Smooth muscle cell (in vitro differentiated cells): ENCODE measurements at regions not wholly inside any gene's neighbourhood (a gene's known extent, or its start where the extent isn't known, plus 50 kb on each side); places are given as distances from the start of the nearest gene placed in this dataset. TPM values are rescaled to one million over a fixed set of nuclear protein-coding genes. Genes with fewer than 3 reads are reported as not detected.

Source experiments
- DNase-seq: peaks from one replicate; lab custom pipeline; 2025; ENCODE audit not compliant: unreplicated experiment; lab: John Stamatoyannopoulos, UW
- H2AFZ ChIP-seq: fragments of 200-600 bp; sonication (generic); 2 replicates; pipeline ENCODE4 v1.6.0; 2016; ENCODE audit warnings: antibody characterized with exemption, low read depth, mild to moderate bottlenecking
- H3F3A ChIP-seq: fragments of 200-600 bp; sonication (generic); 2 replicates; pipeline ENCODE4 v1.6.0; 2017; ENCODE audit warnings: antibody characterized with exemption, low read depth
- H3K27ac ChIP-seq: fragments of 200-600 bp; sonication (generic); 2 replicates; pipeline ENCODE4 v1.5.1; 2016; ENCODE audit warnings: low read depth, mild to moderate bottlenecking
- H3K27me3 ChIP-seq: fragments of 200-600 bp; sonication (generic); 2 replicates; pipeline ENCODE4 v1.6.1; 2016; ENCODE audit warnings: low read depth, mild to moderate bottlenecking
- H3K36me3 ChIP-seq: fragments of 200-600 bp; sonication (generic); 2 replicates; pipeline ENCODE4 v1.5.1; 2016; ENCODE audit warnings: low read depth
- H3K4me1 ChIP-seq: fragments of 200-600 bp; sonication (generic); 2 replicates; pipeline ENCODE4 v1.5.1; 2016; ENCODE audit warnings: low read depth
- H3K4me2 ChIP-seq: fragments of 200-600 bp; sonication (generic); 2 replicates; pipeline ENCODE4 v1.6.0; 2016; ENCODE audit warnings: mild to moderate bottlenecking
- H3K4me3 ChIP-seq: fragments of 200-600 bp; sonication (generic); 2 replicates; pipeline ENCODE4 v1.5.1; 2016; ENCODE audit warnings: mild to moderate bottlenecking
- H3K79me2 ChIP-seq: fragments of 200-600 bp; sonication (generic); 2 replicates; pipeline ENCODE4 v1.6.0; 2016; ENCODE audit warnings: low read depth, mild to moderate bottlenecking
- H3K9ac ChIP-seq: fragments of 200-600 bp; sonication (generic); 2 replicates; pipeline ENCODE4 v1.6.0; 2016; ENCODE audit warnings: low read depth
- H3K9me3 ChIP-seq: fragments of 200-600 bp; sonication (generic); replicated peaks from 2 replicates; pipeline ENCODE4 v1.5.1; 2016; ENCODE audit warnings: low read depth
- H4K20me1 ChIP-seq: fragments of 200-600 bp; sonication (generic); 2 replicates; pipeline ENCODE4 v1.6.0; 2016; ENCODE audit warnings: low read depth
- WGBS: methylation state at CpG from one replicate; pipeline ENCODE4 v1.1.7; 2016; ENCODE audit warnings: low lambda C conversion rate; 5-methylcytosine and 5-hydroxymethylcytosine counted together
- small RNA-seq: library from RNA; depleted of rRNA; stranded (forward); fragments of <200 nt; gene quantifications from one replicate; pipeline ENCODE3, GENCODE V24; 2014
- TF ChIP-seq, protein P1 (sequence below): fragments of 200-600 bp; sonication (generic); IDR thresholded peaks from 2 replicates; pipeline ENCODE4 v1.5.1; 2017; ENCODE audit warnings: borderline replicate concordance, mild to moderate bottlenecking, antibody characterized with exemption; ENCODE audit not compliant: insufficient read depth, poor library complexity, severe bottlenecking

DNA sequence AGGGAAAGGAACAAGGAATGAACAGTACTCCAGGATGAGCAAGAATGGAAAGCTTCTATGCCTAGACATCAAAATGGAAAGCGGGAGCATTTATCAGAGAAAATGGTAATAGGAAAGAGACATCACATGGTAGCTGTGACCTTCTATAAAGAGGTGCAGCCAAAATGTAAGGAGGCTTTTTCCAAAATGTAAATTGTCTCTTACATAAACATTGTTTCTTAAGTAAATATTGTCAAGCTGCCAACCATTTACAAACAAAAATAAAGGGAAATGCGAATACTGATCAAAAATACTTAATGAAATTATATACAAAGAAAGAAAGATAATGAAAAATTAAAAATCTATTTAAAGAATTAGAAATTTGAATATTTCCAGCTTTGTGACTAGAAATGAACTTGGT is 55.0 kb upstream of the RASGEF1B start:
- no peak overlapping the region for H2AFZ ChIP-seq
- H3K79me2 ChIP-seq = no peaks in the 10 kb centered on the region
- 96% methylated on average over 2 of the region's 2 CpGs for WGBS
- H4K20me1 ChIP-seq = no peaks in the 10 kb centered on the region
- peaks cover 3% of the 10 kb centered on the region for H3K27me3 ChIP-seq
- no peak overlapping the region for H3K4me2 ChIP-seq
- H3K27ac ChIP-seq = no peak overlapping the region
- TF ChIP-seq, protein P1, sequence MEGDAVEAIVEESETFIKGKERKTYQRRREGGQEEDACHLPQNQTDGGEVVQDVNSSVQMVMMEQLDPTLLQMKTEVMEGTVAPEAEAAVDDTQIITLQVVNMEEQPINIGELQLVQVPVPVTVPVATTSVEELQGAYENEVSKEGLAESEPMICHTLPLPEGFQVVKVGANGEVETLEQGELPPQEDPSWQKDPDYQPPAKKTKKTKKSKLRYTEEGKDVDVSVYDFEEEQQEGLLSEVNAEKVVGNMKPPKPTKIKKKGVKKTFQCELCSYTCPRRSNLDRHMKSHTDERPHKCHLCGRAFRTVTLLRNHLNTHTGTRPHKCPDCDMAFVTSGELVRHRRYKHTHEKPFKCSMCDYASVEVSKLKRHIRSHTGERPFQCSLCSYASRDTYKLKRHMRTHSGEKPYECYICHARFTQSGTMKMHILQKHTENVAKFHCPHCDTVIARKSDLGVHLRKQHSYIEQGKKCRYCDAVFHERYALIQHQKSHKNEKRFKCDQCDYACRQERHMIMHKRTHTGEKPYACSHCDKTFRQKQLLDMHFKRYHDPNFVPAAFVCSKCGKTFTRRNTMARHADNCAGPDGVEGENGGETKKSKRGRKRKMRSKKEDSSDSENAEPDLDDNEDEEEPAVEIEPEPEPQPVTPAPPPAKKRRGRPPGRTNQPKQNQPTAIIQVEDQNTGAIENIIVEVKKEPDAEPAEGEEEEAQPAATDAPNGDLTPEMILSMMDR = no peak
- no peak overlapping the region for H3K4me3 ChIP-seq
- no peaks in the 10 kb centered on the region for H3F3A ChIP-seq
- H3K9me3 ChIP-seq = no peaks in the 10 kb centered on the region
- no peak overlapping the region for H3K9ac ChIP-seq
- H3K36me3 ChIP-seq = no peaks in the 10 kb centered on the region
- no peak for DNase-seq
- peaks cover 7% of the 10 kb centered on the region for H3K4me1 ChIP-seq

DNA sequence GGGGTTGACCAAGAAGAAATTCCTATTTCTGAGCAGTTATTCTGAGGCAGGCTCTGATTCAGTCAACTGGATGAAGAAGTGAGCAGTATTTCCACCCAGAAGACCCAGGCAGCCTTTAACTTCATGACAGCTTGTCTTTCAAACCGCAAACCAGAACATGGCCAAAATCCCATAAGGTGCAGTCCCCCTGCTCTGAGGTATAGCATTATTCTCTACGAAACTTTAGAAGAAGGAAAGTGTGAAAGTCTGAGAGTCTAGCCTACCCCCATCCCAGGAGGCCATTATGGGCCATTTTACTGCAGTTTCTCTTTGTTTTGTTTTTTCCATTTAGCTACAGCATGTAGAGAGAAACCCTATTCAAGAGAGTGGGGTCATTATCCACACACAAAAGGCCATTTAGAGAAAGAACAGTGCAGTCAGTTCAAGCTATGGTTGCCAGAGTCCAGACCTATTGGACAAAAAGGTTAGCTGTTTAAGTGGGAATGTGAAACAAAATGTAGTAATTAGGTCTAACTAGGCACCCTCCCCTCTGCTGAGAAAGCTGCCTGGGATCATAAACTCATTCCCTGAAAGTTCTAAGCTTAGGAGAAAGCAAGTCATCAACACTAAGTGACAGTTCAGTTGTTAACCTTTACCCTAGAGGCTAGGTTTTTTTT is 52.1 kb upstream of the RASGEF1B start:
- no peaks in the 10 kb centered on the region for H3F3A ChIP-seq
- no peaks in the 10 kb centered on the region for H3K79me2 ChIP-seq
- H3K4me3 ChIP-seq = no peak overlapping the region
- peaks cover 7% of the 10 kb centered on the region for H3K4me1 ChIP-seq
- H2AFZ ChIP-seq = no peak overlapping the region
- H3K9ac ChIP-seq = no peak overlapping the region
- no peaks in the 10 kb centered on the region for H4K20me1 ChIP-seq
- peaks cover 3% of the 10 kb centered on the region for H3K27me3 ChIP-seq
- H3K27ac ChIP-seq = no peak overlapping the region
- TF ChIP-seq, protein P1 = no peak
- WGBS = 83% methylated on average over 2 of the region's 2 CpGs
- H3K4me2 ChIP-seq = no peak overlapping the region
- no peaks in the 10 kb centered on the region for H3K36me3 ChIP-seq
- H3K9me3 ChIP-seq = no peaks in the 10 kb centered on the region
- no peak for DNase-seq

DNA sequence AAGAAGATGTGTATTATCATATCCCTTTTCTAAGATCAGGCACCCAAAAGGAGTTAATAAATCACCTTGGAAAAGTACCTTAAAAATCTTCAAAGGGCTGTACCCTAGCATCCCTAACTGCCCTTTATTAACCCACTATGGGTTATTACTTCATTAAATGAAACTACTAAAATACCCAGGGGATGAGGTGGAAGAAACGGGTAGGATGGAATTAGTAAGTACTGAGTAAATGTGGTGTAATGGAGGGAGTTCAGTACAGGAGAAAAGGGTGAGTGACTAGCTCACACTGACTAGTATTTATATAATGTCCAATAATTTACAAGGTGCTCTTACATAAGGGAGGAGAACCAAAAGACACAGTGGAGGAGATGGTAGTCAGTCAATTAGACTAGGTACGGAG is 51.0 kb upstream of the RASGEF1B start:
- H3K27ac ChIP-seq = no peak overlapping the region
- peaks cover 3% of the 10 kb centered on the region for H3K27me3 ChIP-seq
- H3K79me2 ChIP-seq = no peaks in the 10 kb centered on the region
- no peak for DNase-seq
- H3K4me2 ChIP-seq = no peak overlapping the region
- H4K20me1 ChIP-seq = no peaks in the 10 kb centered on the region
- no peak overlapping the region for H2AFZ ChIP-seq
- no peaks in the 10 kb centered on the region for H3K36me3 ChIP-seq
- no peak overlapping the region for H3K4me3 ChIP-seq
- TF ChIP-seq, protein P1 = no peak
- H3F3A ChIP-seq = no peaks in the 10 kb centered on the region
- 69% methylated on average over 2 of the region's 2 CpGs for WGBS
- no peaks in the 10 kb centered on the region for H3K9me3 ChIP-seq
- H3K9ac ChIP-seq = no peak overlapping the region
- peaks cover 7% of the 10 kb centered on the region for H3K4me1 ChIP-seq

DNA sequence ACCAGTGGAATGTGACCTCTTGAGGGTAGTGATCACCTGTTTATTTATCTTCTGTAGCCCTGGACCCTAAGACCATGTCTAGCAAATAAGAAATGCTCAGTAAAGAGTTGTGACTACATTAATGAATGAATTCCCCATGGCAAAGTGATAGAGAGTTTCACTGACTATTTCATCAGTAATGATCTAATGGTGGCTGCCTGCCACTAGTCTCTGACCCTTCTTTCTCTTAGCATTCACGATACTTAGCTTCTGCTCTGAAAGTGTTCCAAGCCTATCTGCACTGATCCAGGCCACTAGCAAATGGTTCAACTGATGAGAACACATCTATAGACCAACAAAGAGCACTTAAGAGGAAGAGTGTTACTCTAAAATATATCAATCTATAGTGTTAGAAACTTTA is 50.0 kb upstream of the RASGEF1B start:
- TF ChIP-seq, protein P1 = no peak
- no peak overlapping the region for H3K4me2 ChIP-seq
- H3K9me3 ChIP-seq = no peaks in the 10 kb centered on the region
- WGBS = 87% methylated on average over 1 of the region's 1 CpG
- no peak overlapping the region for H3K27ac ChIP-seq
- no peaks in the 10 kb centered on the region for H4K20me1 ChIP-seq
- H3K36me3 ChIP-seq = no peaks in the 10 kb centered on the region
- H3K4me1 ChIP-seq = peaks cover 7% of the 10 kb centered on the region
- no peak overlapping the region for H3K4me3 ChIP-seq
- no peak overlapping the region for H3K9ac ChIP-seq
- H3K79me2 ChIP-seq = no peaks in the 10 kb centered on the region
- no peak overlapping the region for H2AFZ ChIP-seq
- no peak for DNase-seq
- peaks cover 3% of the 10 kb centered on the region for H3K27me3 ChIP-seq
- H3F3A ChIP-seq = no peaks in the 10 kb centered on the region

Small RNA genes lying in the stretch of these regions (small RNA-seq; reads per million reads assigned to genes)
- gene RF00322 (not detected), gene RNU6-499P (not detected)
